Fibroblast of pulmonary artery (primary cell): ENCODE measurements at regions not wholly inside any gene's neighbourhood (a gene's known extent, or its start where the extent isn't known, plus 50 kb on each side); places are given as distances from the start of the nearest gene placed in this dataset.
A peak's percentile ranks its signal among the peaks of the same experiment; 100 is the strongest.

Experiments
- DNase-seq: peaks from one replicate; pipeline ENCODE4 v3.0.0-alpha.2; 2010; ENCODE audit warnings: low read depth
- H3K4me3 ChIP-seq: replicated peaks from 2 replicates; pipeline ENCODE4 v1.5.1; 2011; ENCODE audit warnings: low read depth, mild to moderate bottlenecking, control low read depth, low read length, moderate library complexity
- TF ChIP-seq, protein P1 (sequence below): IDR thresholded peaks from 2 replicates; pipeline ENCODE4 v1.5.1; 2011; ENCODE audit warnings: mild to moderate bottlenecking, control low read depth, low read length, inconsistent platforms; ENCODE audit errors: missing control alignments

DNA sequence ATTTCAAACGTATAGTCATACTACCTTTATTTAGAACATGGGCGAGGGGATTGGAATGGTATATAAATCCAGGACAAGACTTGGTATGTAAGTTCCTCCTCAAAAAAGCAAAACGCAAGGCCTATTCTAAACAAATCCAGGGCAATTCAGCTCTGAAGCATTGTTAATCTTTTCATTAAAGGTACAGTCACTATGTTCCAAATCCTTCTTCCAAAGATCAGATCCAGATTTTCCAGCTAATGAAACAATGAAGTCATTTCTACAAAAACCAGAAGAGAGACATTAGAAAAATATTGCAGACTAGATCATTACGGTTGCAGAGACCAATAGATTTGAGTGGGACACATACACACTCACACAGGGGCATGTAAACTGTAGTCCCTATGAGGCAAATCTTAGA lies 116.1 kb upstream of the BNC2 start:
- TF ChIP-seq, protein P1, sequence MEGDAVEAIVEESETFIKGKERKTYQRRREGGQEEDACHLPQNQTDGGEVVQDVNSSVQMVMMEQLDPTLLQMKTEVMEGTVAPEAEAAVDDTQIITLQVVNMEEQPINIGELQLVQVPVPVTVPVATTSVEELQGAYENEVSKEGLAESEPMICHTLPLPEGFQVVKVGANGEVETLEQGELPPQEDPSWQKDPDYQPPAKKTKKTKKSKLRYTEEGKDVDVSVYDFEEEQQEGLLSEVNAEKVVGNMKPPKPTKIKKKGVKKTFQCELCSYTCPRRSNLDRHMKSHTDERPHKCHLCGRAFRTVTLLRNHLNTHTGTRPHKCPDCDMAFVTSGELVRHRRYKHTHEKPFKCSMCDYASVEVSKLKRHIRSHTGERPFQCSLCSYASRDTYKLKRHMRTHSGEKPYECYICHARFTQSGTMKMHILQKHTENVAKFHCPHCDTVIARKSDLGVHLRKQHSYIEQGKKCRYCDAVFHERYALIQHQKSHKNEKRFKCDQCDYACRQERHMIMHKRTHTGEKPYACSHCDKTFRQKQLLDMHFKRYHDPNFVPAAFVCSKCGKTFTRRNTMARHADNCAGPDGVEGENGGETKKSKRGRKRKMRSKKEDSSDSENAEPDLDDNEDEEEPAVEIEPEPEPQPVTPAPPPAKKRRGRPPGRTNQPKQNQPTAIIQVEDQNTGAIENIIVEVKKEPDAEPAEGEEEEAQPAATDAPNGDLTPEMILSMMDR = no peak
- DNase-seq = no peak
- H3K4me3 ChIP-seq = no peak overlapping the region

DNA sequence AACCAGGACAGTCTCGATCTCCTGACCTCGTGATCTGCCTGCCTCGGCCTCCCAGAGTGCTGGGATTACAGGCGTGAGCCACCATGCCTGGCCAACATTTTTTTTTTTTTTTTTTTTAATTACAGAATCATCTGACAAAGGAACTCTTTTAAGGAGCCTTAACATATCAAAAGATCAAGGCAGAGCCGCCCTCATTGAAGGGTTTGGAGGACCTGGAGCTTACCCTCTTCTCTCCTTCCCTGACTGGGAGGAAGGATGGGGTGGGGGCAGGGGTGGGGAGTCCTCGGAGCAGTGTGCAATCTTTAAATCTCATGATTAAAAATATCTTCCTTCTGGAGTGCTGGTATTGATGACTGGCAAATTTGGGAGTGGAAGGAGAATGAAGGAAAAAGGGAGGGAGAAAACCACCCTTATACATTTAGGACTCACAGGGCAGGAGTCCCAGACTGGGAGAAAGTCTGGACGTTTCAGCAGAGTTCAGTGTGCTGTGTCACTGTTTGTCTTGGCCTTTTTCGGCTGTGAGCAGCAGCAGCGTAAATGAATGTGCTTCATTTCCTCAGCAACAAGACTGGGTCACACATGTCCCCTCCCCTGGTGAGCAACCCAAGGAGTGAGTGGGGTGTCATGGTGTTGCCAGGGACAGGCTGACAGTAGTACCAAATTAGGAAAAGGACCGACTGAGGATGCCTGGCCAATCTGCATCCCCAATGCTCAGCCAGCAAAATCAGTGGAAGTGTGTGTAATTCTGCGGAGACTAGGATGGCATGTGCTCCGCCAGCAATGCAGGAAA lies 115.3 kb upstream of the BNC2 start:
- peak; percentile 53 for DNase-seq
- no peak overlapping the region for H3K4me3 ChIP-seq

DNA sequence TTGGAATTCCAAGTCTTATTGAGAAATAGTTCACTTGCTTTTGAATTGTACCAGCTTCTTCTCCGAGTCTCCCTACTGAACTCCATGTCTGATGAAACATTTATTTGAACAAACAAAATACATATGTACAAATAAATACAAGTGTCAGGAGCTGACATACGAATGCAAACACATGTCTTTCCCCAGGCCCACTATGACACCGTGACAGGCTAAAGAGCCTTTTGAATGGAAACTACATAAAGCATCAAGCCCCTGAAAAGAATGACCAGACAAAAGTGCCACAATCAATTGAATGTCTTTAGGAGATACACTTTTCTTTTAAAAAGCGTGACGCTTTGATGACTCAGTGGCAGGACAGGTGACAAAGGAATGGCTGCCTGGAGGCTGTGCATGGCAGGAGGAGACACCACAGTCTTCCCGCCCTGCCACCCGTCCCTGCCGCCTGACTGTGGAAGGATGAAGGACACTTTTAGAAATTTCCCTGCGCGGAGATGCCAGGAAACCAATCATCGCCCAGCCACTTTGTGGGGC lies 112.4 kb upstream of the BNC2 start:
- TF ChIP-seq, protein P1 = no peak
- DNase-seq = no peak
- H3K4me3 ChIP-seq = no peak overlapping the region

More for the DNA sequence above, 115.3 kb upstream of the BNC2 start:
- TF ChIP-seq, protein P1 = no peak

DNA sequence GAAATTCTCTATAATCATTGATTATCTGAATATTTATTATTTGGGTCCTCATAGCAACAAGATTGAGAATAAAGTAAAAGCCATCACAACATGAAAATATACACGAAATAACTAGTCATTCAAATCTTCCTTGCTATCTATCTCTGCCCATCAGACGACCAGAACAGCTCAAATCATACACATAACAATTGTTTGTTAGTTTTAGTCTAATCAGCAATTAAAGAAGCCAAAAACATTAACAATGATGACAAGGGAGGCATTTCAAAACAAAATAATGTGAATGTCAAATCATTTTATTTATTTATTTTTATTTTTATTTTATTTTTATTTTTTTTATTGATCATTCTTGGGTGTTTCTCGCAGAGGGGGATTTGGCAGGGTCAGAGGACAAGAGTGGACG lies 106.0 kb upstream of the BNC2 start:
- TF ChIP-seq, protein P1 = no peak
- DNase-seq = no peak
- no peak overlapping the region for H3K4me3 ChIP-seq

DNA sequence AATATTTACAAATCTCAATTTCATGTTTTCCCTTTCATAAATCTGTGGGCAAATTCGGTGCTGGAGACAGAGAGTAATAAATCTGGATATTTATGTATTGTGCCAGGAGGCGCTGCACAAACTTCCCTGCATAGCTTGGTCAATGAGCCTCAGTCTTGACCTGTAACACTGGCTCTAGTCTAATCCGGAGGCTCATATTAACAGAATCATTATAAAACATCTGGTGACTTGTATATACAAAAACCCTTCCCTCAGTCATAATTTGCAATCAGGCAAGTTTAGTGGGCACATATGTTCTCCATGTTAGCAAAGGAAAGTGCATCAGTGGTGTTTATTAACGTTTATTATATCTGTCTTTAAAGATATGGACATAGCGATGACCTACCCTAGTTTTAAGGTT lies 104.0 kb upstream of the BNC2 start:
- TF ChIP-seq, protein P1 = no peak
- no peak for DNase-seq
- no peak overlapping the region for H3K4me3 ChIP-seq

DNA sequence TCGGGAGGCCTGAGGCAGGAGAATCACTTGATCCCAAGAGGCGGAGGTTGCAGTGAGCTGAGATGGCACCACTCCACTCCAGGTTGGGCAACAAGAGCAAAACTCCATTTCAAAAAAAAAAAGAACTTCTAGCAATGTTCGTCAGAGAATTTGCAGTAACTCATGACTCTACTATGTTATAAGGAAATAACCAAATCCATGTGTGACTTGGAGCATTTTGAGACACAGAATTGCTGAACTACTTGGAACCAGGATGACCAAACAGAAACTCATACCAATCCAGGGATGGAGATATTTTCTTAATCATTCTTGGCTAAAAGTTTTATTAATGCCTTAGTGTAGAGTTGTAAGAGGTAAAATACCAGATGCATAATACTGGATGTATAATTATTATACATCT lies 99.9 kb upstream of the BNC2 start:
- no peak for DNase-seq

More for the DNA sequence above, 99.9 kb upstream of the BNC2 start:
- H3K4me3 ChIP-seq = no peak overlapping the region
- TF ChIP-seq, protein P1 = no peak
